SK-N-SH treated with all-trans-retinoic acid at 6 μM for 48 hours (cell line): ENCODE measurements at regions not wholly inside any gene's neighbourhood (a gene's known extent, or its start where the extent isn't known, plus 50 kb on each side); places are given as distances from the start of the nearest gene placed in this dataset.

ENCODE experiments used
- ARNTL ChIP-seq: fragments of 450-650 bp; formaldehyde crosslinking; IDR thresholded peaks from 2 replicates; pipeline ENCODE4 v1.5.0; 2020; ENCODE audit warnings: low read depth, mild to moderate bottlenecking, moderate library complexity, borderline replicate concordance
- BACH2 ChIP-seq: fragments of 250-450 bp; sonication (Bioruptor Pico); IDR thresholded peaks from 2 replicates; pipeline ENCODE4 v1.9.0; 2021; ENCODE audit warnings: mild to moderate bottlenecking, borderline replicate concordance
- CREB5 ChIP-seq: fragments of 250-450 bp; sonication (Bioruptor Pico); IDR thresholded peaks from 2 replicates; pipeline ENCODE4 v1.5.1; 2020; ENCODE audit warnings: low read depth, mild to moderate bottlenecking, moderate library complexity
- CSDC2 ChIP-seq: fragments of 250-450 bp; sonication (Bioruptor Pico); IDR thresholded peaks from 2 replicates; pipeline ENCODE4 v1.5.0; 2020; ENCODE audit warnings: mild to moderate bottlenecking, moderate library complexity
- ESRRG ChIP-seq: fragments of 250-450 bp; sonication (Bioruptor Pico); IDR thresholded peaks from 2 replicates; pipeline ENCODE4 v1.6.1; 2021; ENCODE audit warnings: mild to moderate bottlenecking
- GLIS3 ChIP-seq: fragments of 250-450 bp; sonication (Bioruptor Pico); IDR thresholded peaks from 2 replicates; pipeline ENCODE4 v1.5.0; 2020; ENCODE audit warnings: mild to moderate bottlenecking, moderate library complexity
- OSR1 ChIP-seq: fragments of 250-450 bp; sonication (Bioruptor Pico); IDR thresholded peaks from 2 replicates; pipeline ENCODE4 v1.8.0; 2022; ENCODE audit warnings: moderate library complexity, mild to moderate bottlenecking, inconsistent platforms
- PATZ1 ChIP-seq: fragments of 250-450 bp; sonication (Bioruptor Pico); IDR thresholded peaks from 2 replicates; pipeline ENCODE4 v1.8.0; 2020; ENCODE audit warnings: mild to moderate bottlenecking, moderate library complexity, borderline replicate concordance
- PPARA ChIP-seq: fragments of 250-450 bp; sonication (Bioruptor Pico); IDR thresholded peaks from 2 replicates; pipeline ENCODE4 v1.5.0; 2020; ENCODE audit warnings: mild to moderate bottlenecking, borderline replicate concordance
- TOX ChIP-seq: fragments of 250-450 bp; sonication (Bioruptor Pico); IDR thresholded peaks from 2 replicates; pipeline ENCODE4 v1.8.0; 2021; ENCODE audit warnings: mild to moderate bottlenecking, moderate library complexity, borderline replicate concordance
- ZC3H10 ChIP-seq: fragments of 250-450 bp; sonication (Bioruptor Pico); IDR thresholded peaks from 2 replicates; pipeline ENCODE4 v1.5.1; 2021; ENCODE audit warnings: mild to moderate bottlenecking, moderate library complexity
- ZNF70 ChIP-seq: fragments of 450-650 bp; formaldehyde crosslinking; IDR thresholded peaks from 2 replicates; pipeline ENCODE4 v1.5.0; 2020; ENCODE audit warnings: mild to moderate bottlenecking, moderate library complexity

- TF ChIP-seq ARNTL (CRISPR knock-in tag) (no peak), ZNF70 (CRISPR knock-in tag) (no peak), ESRRG (CRISPR knock-in tag) (no peak), CSDC2 (no peak), BACH2 (CRISPR knock-in tag) (no peak), PATZ1 (no peak), ZC3H10 (no peak), CREB5 (CRISPR knock-in tag) (no peak), PPARA (CRISPR knock-in tag) (no peak), OSR1 (no peak), TOX (no peak), GLIS3 (CRISPR knock-in tag) (no peak)
Measured at GRCh38 chr14:87109271-87109670, 883.7 kb downstream of the GALC start.
